ENCODE measurements at regions not wholly inside any gene's neighbourhood (a gene's known extent, or its start where the extent isn't known, plus 50 kb on each side); places are given as distances from the start of the nearest gene placed in this dataset.
"Not testable (repeated sequence)": the region's sequence is repeated elsewhere in the genome, so short reads cannot be mapped to it uniquely, and the experiment has no call there.

DNA sequence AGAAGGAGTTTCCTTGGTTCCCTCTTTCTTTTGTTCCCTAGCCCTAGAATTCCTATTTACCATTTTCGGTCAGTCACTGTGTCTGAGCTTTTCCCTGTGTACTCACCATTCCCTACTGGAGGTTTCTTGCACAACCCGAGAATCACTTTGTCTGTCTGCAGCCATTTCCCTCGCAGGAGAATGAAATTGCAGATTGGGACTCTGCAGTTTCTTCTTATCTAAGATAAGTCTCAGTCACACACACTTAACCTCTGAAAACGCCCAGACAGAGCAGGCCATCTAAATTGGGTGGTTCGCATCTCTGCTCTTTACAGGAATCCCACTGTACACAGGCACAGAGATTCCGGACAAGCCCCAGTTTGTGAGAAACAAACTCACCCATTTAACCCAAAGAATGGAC, 58.6 kb upstream of the CNTNAP2 start:
- H3K27me3 ChIP-seq (ENCODE audit: control insufficient read depth, insufficient read depth, low read length) = no peaks in the 10 kb centered on the region
- no peaks in the 10 kb centered on the region for H3K4me1 ChIP-seq (ENCODE audit: control insufficient read depth, insufficient read depth, low read length)
- H3K27ac ChIP-seq (ENCODE audit: low read length) = no peak overlapping the region
- no peaks in the 10 kb centered on the region for H3K36me3 ChIP-seq (ENCODE audit: control insufficient read depth, insufficient read depth, low read length)
- DNase-seq = no peak
- peaks cover 10% of the 10 kb centered on the region for H3K9me3 ChIP-seq (replicated peaks; ENCODE audit: control insufficient read depth, low read depth, low read length)
- 87% methylated on average over 3 of the region's 6 CpGs for WGBS (ENCODE audit: insufficient coverage)
- H3K4me3 ChIP-seq (ENCODE audit: low read length) = no peak overlapping the region

GRCh38 chr7:146054909-146055308, 61.7 kb upstream of the CNTNAP2 start:
- DNase-seq = no peak
- no peaks in the 10 kb centered on the region for H3K4me1 ChIP-seq (ENCODE audit: control insufficient read depth, insufficient read depth, low read length)
- H3K9me3 ChIP-seq (replicated peaks; ENCODE audit: control insufficient read depth, low read depth, low read length) = peaks cover 10% of the 10 kb centered on the region
- H3K36me3 ChIP-seq (ENCODE audit: control insufficient read depth, insufficient read depth, low read length) = no peaks in the 10 kb centered on the region
- no peak overlapping the region for H3K27ac ChIP-seq (ENCODE audit: low read length)
- H3K27me3 ChIP-seq (ENCODE audit: control insufficient read depth, insufficient read depth, low read length) = no peaks in the 10 kb centered on the region
- H3K4me3 ChIP-seq (ENCODE audit: low read length) = no peak overlapping the region
- 100% methylated on average over 1 of the region's 2 CpGs for WGBS (ENCODE audit: insufficient coverage)

DNA sequence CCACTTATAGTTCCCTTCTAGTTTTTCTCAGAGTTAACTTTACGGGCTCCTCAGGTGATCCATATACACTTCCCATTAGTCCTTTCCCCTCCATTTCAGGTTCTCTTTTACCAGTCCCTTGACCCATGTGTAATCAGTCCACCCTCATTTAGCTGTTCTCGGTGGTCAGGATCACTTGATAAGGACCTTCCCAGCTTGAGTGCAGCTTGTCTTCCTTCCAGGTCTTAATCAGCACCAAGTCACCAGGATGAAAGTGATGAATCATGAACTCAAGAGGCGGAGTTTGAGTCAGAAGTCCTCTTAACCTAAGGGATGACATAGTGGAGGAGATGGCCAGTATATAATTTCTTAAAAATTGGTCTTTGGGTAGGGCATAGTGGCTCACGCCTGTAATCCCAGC, 63.1 kb upstream of the CNTNAP2 start:
- Histone ChIP-seq H3K4me1 (ENCODE audit: control insufficient read depth, insufficient read depth, low read length) (no peaks in the 10 kb centered on the region), H3K27me3 (ENCODE audit: control insufficient read depth, insufficient read depth, low read length) (no peaks in the 10 kb centered on the region), H3K36me3 (ENCODE audit: control insufficient read depth, insufficient read depth, low read length) (no peaks in the 10 kb centered on the region), H3K4me3 (ENCODE audit: low read length) (no peak overlapping the region), H3K27ac (ENCODE audit: low read length) (no peak overlapping the region), H3K9me3 (replicated peaks; ENCODE audit: control insufficient read depth, low read depth, low read length) (peaks cover 10% of the 10 kb centered on the region)
- WGBS (ENCODE audit: insufficient coverage) = 74% methylated on average over 2 of the region's 4 CpGs
- no peak for DNase-seq

DNA sequence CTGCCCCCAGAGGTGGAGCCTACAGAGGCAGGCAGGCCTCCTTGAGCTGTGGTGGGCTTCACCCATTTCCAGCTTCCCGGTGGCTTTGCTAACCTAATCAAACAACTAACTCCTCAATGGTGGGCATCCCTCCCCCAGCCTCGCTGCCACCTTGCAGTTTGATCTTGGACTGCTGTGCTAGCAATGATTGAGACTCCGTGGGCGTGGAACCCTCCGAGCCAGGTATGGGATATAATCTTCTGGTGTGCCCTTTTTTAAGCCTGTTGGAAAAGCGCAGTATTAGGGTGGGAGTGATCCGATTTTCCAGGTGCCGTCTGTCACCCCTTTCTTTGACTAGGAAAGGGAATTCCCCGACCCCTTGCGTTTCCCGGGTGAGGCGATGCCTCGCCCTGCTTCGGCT, 73.3 kb upstream of the CNTNAP2 start:
- H3K4me3 ChIP-seq (ENCODE audit: low read length); H3K27ac ChIP-seq (ENCODE audit: low read length); H3K9me3 ChIP-seq (replicated peaks; ENCODE audit: control insufficient read depth, low read depth, low read length); DNase-seq; H3K36me3 ChIP-seq (ENCODE audit: control insufficient read depth, insufficient read depth, low read length); H3K27me3 ChIP-seq (ENCODE audit: control insufficient read depth, insufficient read depth, low read length); H3K4me1 ChIP-seq (ENCODE audit: control insufficient read depth, insufficient read depth, low read length): not testable (repeated sequence)
- WGBS (ENCODE audit: insufficient coverage) = 94% methylated on average over 9 of the region's 14 CpGs

DNA sequence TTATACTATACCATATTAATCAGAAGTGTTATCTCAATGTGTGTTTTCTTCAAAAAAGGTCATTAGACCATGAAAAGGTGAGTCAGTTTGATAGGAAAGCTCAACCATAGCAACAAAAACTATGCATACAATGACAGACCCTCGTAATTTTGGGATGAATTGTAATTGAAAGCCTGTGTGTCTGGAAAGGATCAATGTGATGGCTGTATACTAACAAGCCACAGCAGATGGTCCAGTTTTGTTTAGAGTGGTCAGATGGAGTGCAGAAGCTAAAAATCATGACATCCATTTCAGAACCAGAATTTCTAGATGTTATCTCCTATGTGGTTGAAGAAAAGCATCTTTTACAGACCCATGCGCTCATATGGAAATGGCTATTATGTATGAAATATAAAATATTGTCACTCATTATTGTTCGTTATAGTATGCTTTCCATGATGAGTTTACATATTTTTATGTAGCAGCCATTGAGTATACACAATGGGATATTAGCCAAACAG, 88.3 kb upstream of the CNTNAP2 start:
- Histone ChIP-seq H3K36me3 (ENCODE audit: control insufficient read depth, insufficient read depth, low read length) (no peaks in the 10 kb centered on the region), H3K4me3 (ENCODE audit: low read length) (no peak overlapping the region), H3K9me3 (replicated peaks; ENCODE audit: control insufficient read depth, low read depth, low read length) (peaks cover 3% of the 10 kb centered on the region), H3K27me3 (ENCODE audit: control insufficient read depth, insufficient read depth, low read length) (no peaks in the 10 kb centered on the region), H3K27ac (ENCODE audit: low read length) (no peak overlapping the region), H3K4me1 (ENCODE audit: control insufficient read depth, insufficient read depth, low read length) (no peaks in the 10 kb centered on the region)
- WGBS (ENCODE audit: insufficient coverage) = no CpG with 5 or more reads among the region's 3 CpGs
- no peak for DNase-seq

DNA sequence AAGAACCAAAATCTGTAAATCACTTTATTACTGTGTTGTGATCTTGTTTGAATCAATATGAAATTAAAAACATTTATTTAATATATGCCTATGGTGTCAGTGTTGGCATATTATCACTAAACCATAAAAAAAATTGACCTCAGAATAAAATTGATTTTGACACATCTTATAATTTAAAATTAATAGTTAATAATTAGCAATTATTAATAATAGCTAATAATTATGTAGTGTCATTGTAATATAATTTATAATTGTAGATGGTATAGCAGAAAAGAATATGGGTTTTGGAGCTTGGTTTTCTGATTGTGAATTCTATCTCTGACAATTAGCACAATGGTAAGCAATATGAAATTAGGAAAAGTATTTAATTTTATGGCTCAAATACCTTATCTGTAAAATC, 89.4 kb upstream of the CNTNAP2 start:
- Histone ChIP-seq H3K36me3 (ENCODE audit: control insufficient read depth, insufficient read depth, low read length) (no peaks in the 10 kb centered on the region), H3K4me3 (ENCODE audit: low read length) (no peak overlapping the region), H3K27me3 (ENCODE audit: control insufficient read depth, insufficient read depth, low read length) (no peaks in the 10 kb centered on the region), H3K4me1 (ENCODE audit: control insufficient read depth, insufficient read depth, low read length) (no peaks in the 10 kb centered on the region), H3K9me3 (replicated peaks; ENCODE audit: control insufficient read depth, low read depth, low read length) (peaks cover 3% of the 10 kb centered on the region), H3K27ac (ENCODE audit: low read length) (no peak overlapping the region)
- DNase-seq = no peak

DNA sequence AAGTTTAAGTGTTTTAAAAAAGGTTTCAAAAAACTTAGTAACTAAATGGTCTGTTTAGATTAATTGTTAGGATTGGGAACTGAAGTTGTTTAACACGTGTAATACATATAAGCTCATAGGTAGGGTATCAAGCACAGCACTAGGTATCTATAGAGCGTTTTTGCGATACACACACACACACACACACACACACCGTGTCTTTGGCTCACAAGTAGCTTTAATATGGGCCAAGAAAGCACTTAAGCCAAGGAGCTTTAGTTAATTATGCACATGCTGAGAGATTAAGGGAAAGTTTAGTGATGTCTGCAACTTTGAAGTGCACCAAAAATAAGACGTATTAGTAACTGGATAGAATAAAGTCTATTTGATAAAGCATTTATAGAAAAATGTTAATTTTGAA, 93.8 kb upstream of the CNTNAP2 start:
- no peaks in the 10 kb centered on the region for H3K27me3 ChIP-seq (ENCODE audit: control insufficient read depth, insufficient read depth, low read length)
- H3K4me1 ChIP-seq (ENCODE audit: control insufficient read depth, insufficient read depth, low read length) = no peaks in the 10 kb centered on the region
- H3K4me3 ChIP-seq (ENCODE audit: low read length) = no peak overlapping the region
- DNase-seq = no peak
- H3K27ac ChIP-seq (ENCODE audit: low read length) = no peak overlapping the region
- peaks cover 3% of the 10 kb centered on the region for H3K9me3 ChIP-seq (replicated peaks; ENCODE audit: control insufficient read depth, low read depth, low read length)
- WGBS (ENCODE audit: insufficient coverage) = no CpG with 5 or more reads among the region's 5 CpGs
- no peaks in the 10 kb centered on the region for H3K36me3 ChIP-seq (ENCODE audit: control insufficient read depth, insufficient read depth, low read length)

GRCh38 chr7:146019041-146020004, 97.3 kb upstream of the CNTNAP2 start:
- 94% methylated on average over 18 of the region's 33 CpGs for WGBS (ENCODE audit: insufficient coverage)

DNA sequence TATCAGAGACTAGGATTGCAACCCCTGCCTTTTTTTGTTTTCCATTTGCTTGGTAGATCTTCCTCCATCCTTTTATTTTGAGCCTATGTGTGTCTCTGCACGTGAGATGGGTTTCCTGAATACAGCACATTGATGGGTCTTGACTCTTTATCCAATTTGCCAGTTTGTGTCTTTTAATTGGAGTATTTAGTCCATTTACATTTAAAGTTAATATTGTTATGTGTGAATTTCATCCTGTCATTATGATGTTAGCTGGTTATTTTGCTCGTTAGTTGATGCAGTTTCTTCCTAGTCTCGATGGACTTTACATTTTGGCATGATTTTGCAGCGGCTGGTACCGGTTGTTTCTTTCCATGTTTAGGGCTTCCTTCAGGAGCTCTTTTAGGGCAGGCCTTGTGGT, 99.2 kb upstream of the CNTNAP2 start:
- no CpG with 5 or more reads among the region's 5 CpGs for WGBS (ENCODE audit: insufficient coverage)
- not testable (repeated sequence) for H3K4me3 ChIP-seq (ENCODE audit: low read length); H3K36me3 ChIP-seq (ENCODE audit: control insufficient read depth, insufficient read depth, low read length); H3K9me3 ChIP-seq (replicated peaks; ENCODE audit: control insufficient read depth, low read depth, low read length); H3K27me3 ChIP-seq (ENCODE audit: control insufficient read depth, insufficient read depth, low read length); DNase-seq; H3K4me1 ChIP-seq (ENCODE audit: control insufficient read depth, insufficient read depth, low read length); H3K27ac ChIP-seq (ENCODE audit: low read length)

More at GRCh38 chr7:146019041-146020004, 97.3 kb upstream of the CNTNAP2 start:
- H3K9me3 ChIP-seq (replicated peaks; ENCODE audit: control insufficient read depth, low read depth, low read length); H3K27me3 ChIP-seq (ENCODE audit: control insufficient read depth, insufficient read depth, low read length); H3K27ac ChIP-seq (ENCODE audit: low read length); H3K36me3 ChIP-seq (ENCODE audit: control insufficient read depth, insufficient read depth, low read length); H3K4me3 ChIP-seq (ENCODE audit: low read length); H3K4me1 ChIP-seq (ENCODE audit: control insufficient read depth, insufficient read depth, low read length); DNase-seq: not testable (repeated sequence)

DNA sequence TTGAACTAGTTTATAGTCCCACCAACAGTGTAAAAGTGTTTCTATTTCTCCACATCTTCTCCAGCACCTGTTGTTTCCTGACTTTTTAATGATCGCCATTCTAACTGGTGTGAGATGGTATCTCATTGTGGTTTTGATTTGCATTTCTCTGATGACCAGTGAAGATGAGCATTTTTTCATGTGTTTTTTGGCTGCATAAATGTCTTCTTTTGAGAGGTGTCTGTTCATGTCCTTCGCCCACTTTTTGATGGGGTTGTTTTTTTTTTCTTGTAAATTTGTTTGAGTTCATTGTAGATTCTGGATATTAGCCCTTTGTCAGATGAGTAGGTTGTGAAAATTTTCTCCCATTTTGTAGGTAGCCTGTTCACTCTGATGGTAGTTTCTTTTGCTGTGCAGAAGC, 102.4 kb upstream of the CNTNAP2 start:
- not testable (repeated sequence) for DNase-seq; H3K9me3 ChIP-seq (replicated peaks; ENCODE audit: control insufficient read depth, low read depth, low read length); H3K27ac ChIP-seq (ENCODE audit: low read length); H3K4me3 ChIP-seq (ENCODE audit: low read length); H3K27me3 ChIP-seq (ENCODE audit: control insufficient read depth, insufficient read depth, low read length); H3K4me1 ChIP-seq (ENCODE audit: control insufficient read depth, insufficient read depth, low read length); H3K36me3 ChIP-seq (ENCODE audit: control insufficient read depth, insufficient read depth, low read length)
- no CpG with 5 or more reads among the region's 2 CpGs for WGBS (ENCODE audit: insufficient coverage)

Data from muscle of leg (tissue), 3 donors.